Caco-2 (cell line): ENCODE measurements at regions not wholly inside any gene's neighbourhood (a gene's known extent, or its start where the extent isn't known, plus 50 kb on each side); places are given as distances from the start of the nearest gene placed in this dataset.

Experiments
- BruUV-seq: library from RNA; stranded (reverse); fragments of 400-500 nt; replicated peaks from 2 replicates; lab custom pipeline; 2021; lab: Mats Ljungman, UMichigan
- CTCF ChIA-PET: fragments of 300-600 bp; sonication (Branson Sonifier 250); formaldehyde crosslinking; loops from one replicate; lab custom pipeline; 2022; ENCODE audit warnings: antibody characterized with exemption; lab: Charles Lee
- POLR2A ChIA-PET: fragments of 300-600 bp; sonication (Branson Sonifier 250); formaldehyde crosslinking; loops from one replicate; lab custom pipeline; 2022; ENCODE audit warnings: antibody characterized with exemption; lab: Charles Lee
- DNase-seq, 2 experiments: peaks; one replicate each; pipeline versions ENCODE4 v3.0.0 to v3.0.0-alpha.2; 2020 to 2022
- H3K27me3 ChIP-seq: replicated peaks from 2 replicates; pipeline ENCODE4 v1.6.0; 2011; ENCODE audit warnings: low read length; ENCODE audit not compliant: control insufficient read depth, insufficient read depth
- H3K36me3 ChIP-seq: 2 replicates; pipeline ENCODE4 v1.5.1; 2011; ENCODE audit warnings: low read length; ENCODE audit not compliant: control insufficient read depth, insufficient read depth
- H3K4me1 ChIP-seq: fragments of 250-450 bp; sonication (Bioruptor Pico); 2 replicates; pipeline ENCODE4 v1.5.1; 2020; ENCODE audit warnings: mild to moderate bottlenecking
- H3K4me3 ChIP-seq: 2 replicates; pipeline ENCODE4 v1.5.1; 2011; ENCODE audit warnings: low read depth, mild to moderate bottlenecking, control low read depth, low read length
- H3K9me3 ChIP-seq: fragments of 250-450 bp; sonication (Bioruptor Pico); 2 replicates; pipeline ENCODE4 v1.5.1; 2020; ENCODE audit warnings: mild to moderate bottlenecking, moderate library complexity
- H3K27ac Mint-ChIP-seq: one replicate; pipeline ENCODE4 v1.8.0; 2022; ENCODE audit warnings: mixed read lengths; ENCODE audit not compliant: unreplicated experiment
- H3K27me3 Mint-ChIP-seq: one replicate; pipeline ENCODE4 v1.8.0; 2022; ENCODE audit warnings: mixed read lengths; ENCODE audit not compliant: insufficient read depth, unreplicated experiment
- H3K36me3 Mint-ChIP-seq: one replicate; pipeline ENCODE4 v1.8.0; 2022; ENCODE audit warnings: mild to moderate bottlenecking, mixed read lengths; ENCODE audit not compliant: insufficient read depth, unreplicated experiment
- H3K4me1 Mint-ChIP-seq: one replicate; pipeline ENCODE4 v1.8.0; 2022; ENCODE audit warnings: low read depth, mixed read lengths; ENCODE audit not compliant: unreplicated experiment
- H3K4me3 Mint-ChIP-seq: one replicate; pipeline ENCODE4 v1.8.0; 2022; ENCODE audit warnings: mild to moderate bottlenecking, moderate library complexity, mixed read lengths; ENCODE audit not compliant: unreplicated experiment
- H3K9me3 Mint-ChIP-seq: one replicate; pipeline ENCODE4 v1.8.0; 2022; ENCODE audit warnings: mixed read lengths; ENCODE audit not compliant: unreplicated experiment
- CTCF ChIP-seq, 2 experiments: fragments of 200-600 bp in 1 of 2; IDR thresholded peaks; 1 replicate in 1 of 2; 2 replicates in 1 of 2; pipeline versions ENCODE4 v1.5.1 to v1.8.0; 2011 to 2022; ENCODE audit warnings: antibody characterized with exemption in 1 of 2, control low read depth in 1 of 2, inconsistent platforms in 1 of 2, low read depth in 1 of 2, low read length in 1 of 2, mild to moderate bottlenecking in 1 of 2, moderate library complexity in 1 of 2; ENCODE audit not compliant: insufficient read depth in 1 of 2, severe bottlenecking in 1 of 2, unreplicated experiment in 1 of 2
- intact Hi-C: fragments of 100-400 bp; cut with micrococcal nuclease; formaldehyde crosslinking; loops from one replicate; pipeline ENCODE4 v1.10.0; 2022; ENCODE audit not compliant: unreplicated experiment

- no peak overlapping the region for H3K4me3 Mint-ChIP-seq
- peaks cover under 1% of the 10 kb centered on the region for H3K27me3 Mint-ChIP-seq
- Histone ChIP-seq H3K4me1 (no peaks in the 10 kb centered on the region; the same call in 1 of the 2 replicates), H3K9me3 (no peaks in the 10 kb centered on the region), H3K27me3 (no peaks in the 10 kb centered on the region), H3K36me3 (no peaks in the 10 kb centered on the region), H3K4me3 (no peak overlapping the region)
- no TSS peak for BruUV-seq
- peaks cover 6% of the 10 kb centered on the region for H3K4me1 Mint-ChIP-seq
- H3K9me3 Mint-ChIP-seq = no peaks in the 10 kb centered on the region
- no peak for DNase-seq
- no peak overlapping the region for H3K27ac Mint-ChIP-seq
- ChIA-PET CTCF (no interaction called here), POLR2A (no interaction called here)
- intact Hi-C loops = no loop called here
- TF ChIP-seq CTCF (IDR thresholded peaks at IDR 0.05; ENCODE audit: insufficient read depth in 1 of 2, low read depth in 1 of 2, low read length in 1 of 2, severe bottlenecking in 1 of 2, unreplicated experiment in 1 of 2) = no peak
- H3K36me3 Mint-ChIP-seq = no peaks in the 10 kb centered on the region
These were observed 277.4 kb downstream of the SPRY1 start for GRCh38 chr4:123673971-123674370.

- no peaks in the 10 kb centered on the region for H3K27me3 ChIP-seq
- POLR2A ChIA-PET = no interaction called here
- CTCF ChIA-PET = no interaction called here
- Mint-ChIP-seq H3K9me3 (no peaks in the 10 kb centered on the region), H3K4me3 (no peak overlapping the region), H3K4me1 (peaks cover 6% of the 10 kb centered on the region), H3K36me3 (no peaks in the 10 kb centered on the region), H3K27ac (no peak overlapping the region), H3K27me3 (peaks cover 4% of the 10 kb centered on the region)
- no peak for TF ChIP-seq CTCF (IDR thresholded peaks at IDR 0.05; ENCODE audit: insufficient read depth in 1 of 2, low read depth in 1 of 2, low read length in 1 of 2, severe bottlenecking in 1 of 2, unreplicated experiment in 1 of 2)
- H3K4me1 ChIP-seq = no peaks in the 10 kb centered on the region; the same call in 1 of the 2 replicates
- H3K9me3 ChIP-seq = no peaks in the 10 kb centered on the region
- intact Hi-C loops = no loop called here
- BruUV-seq = no TSS peak
- no peaks in the 10 kb centered on the region for H3K36me3 ChIP-seq
- no peak for DNase-seq
- no peak overlapping the region for H3K4me3 ChIP-seq
These were observed 278.3 kb downstream of the SPRY1 start for GRCh38 chr4:123674762-123675465.

- ChIA-PET POLR2A (no interaction called here), CTCF (no interaction called here)
- BruUV-seq = no TSS peak
- no peak overlapping the region for H3K4me3 ChIP-seq
- no peaks in the 10 kb centered on the region for H3K9me3 Mint-ChIP-seq
- no peaks in the 10 kb centered on the region for H3K9me3 ChIP-seq
- H3K36me3 ChIP-seq = no peaks in the 10 kb centered on the region
- H3K4me1 ChIP-seq = no peaks in the 10 kb centered on the region; the same call in 1 of the 2 replicates
- H3K36me3 Mint-ChIP-seq = no peaks in the 10 kb centered on the region
- no peak for TF ChIP-seq CTCF (IDR thresholded peaks at IDR 0.05; ENCODE audit: insufficient read depth in 1 of 2, low read depth in 1 of 2, low read length in 1 of 2, severe bottlenecking in 1 of 2, unreplicated experiment in 1 of 2)
- no peak overlapping the region for H3K4me3 Mint-ChIP-seq
- H3K27me3 Mint-ChIP-seq = peaks cover 4% of the 10 kb centered on the region
- peaks cover 6% of the 10 kb centered on the region for H3K4me1 Mint-ChIP-seq
- no peak overlapping the region for H3K27ac Mint-ChIP-seq
- intact Hi-C loops = no loop called here
- no peak for DNase-seq
- H3K27me3 ChIP-seq = no peaks in the 10 kb centered on the region
These were observed 279.0 kb downstream of the SPRY1 start for GRCh38 chr4:123675567-123675966.
